OCI-LY7 (cell line): ENCODE measurements at regions not wholly inside any gene's neighbourhood (a gene's known extent, or its start where the extent isn't known, plus 50 kb on each side); places are given as distances from the start of the nearest gene placed in this dataset.

Source experiments
- BruUV-seq: library from RNA; stranded (reverse); fragments of 400-500 nt; replicated peaks from 2 replicates; lab custom pipeline; 2021; lab: Mats Ljungman, UMichigan
- CTCF ChIA-PET: fragments of 300-600 bp; sonication (Branson Sonifier 250); formaldehyde crosslinking; loops from one replicate; lab custom pipeline; 2022; ENCODE audit warnings: antibody characterized with exemption; ENCODE audit not compliant: unreplicated experiment; lab: Charles Lee
- POLR2A ChIA-PET: fragments of 300-600 bp; sonication (Branson Sonifier 250); formaldehyde crosslinking; loops from one replicate; lab custom pipeline; 2022; ENCODE audit warnings: antibody characterized with exemption; lab: Charles Lee
- DNase-seq: peaks from one replicate; pipeline ENCODE4 v3.0.0-alpha.2; 2015; ENCODE audit warnings: low spot score
- H2AFZ ChIP-seq: fragments of 200-600 bp; sonication (generic), shearing (Covaris generic); 2 replicates; pipeline ENCODE4 v1.6.1; 2014; ENCODE audit warnings: mild to moderate bottlenecking, antibody characterized with exemption, low read length, moderate library complexity
- H3K27ac ChIP-seq: fragments of 200-600 bp; sonication (generic); 2 replicates; pipeline ENCODE4 v1.5.1; 2014; ENCODE audit warnings: mixed run types, low read depth, mild to moderate bottlenecking, moderate library complexity, low read length, inconsistent platforms; ENCODE audit not compliant: poor library complexity, severe bottlenecking
- H3K36me3 ChIP-seq: fragments of 200-600 bp; sonication (generic); 2 replicates; pipeline ENCODE4 v1.6.1; 2014; ENCODE audit warnings: mild to moderate bottlenecking, antibody characterized with exemption, low read length, moderate library complexity, mixed read lengths; ENCODE audit not compliant: insufficient read depth
- H3K4me1 ChIP-seq: fragments of 200-600 bp; sonication (generic); 2 replicates; pipeline ENCODE4 v1.5.1; 2014; ENCODE audit warnings: mild to moderate bottlenecking, low read length; ENCODE audit not compliant: insufficient read depth, poor library complexity, severe bottlenecking
- H3K4me2 ChIP-seq: fragments of 200-600 bp; sonication (generic); 2 replicates; pipeline ENCODE4 v1.6.1; 2014; ENCODE audit warnings: mild to moderate bottlenecking, low read length
- H3K4me3 ChIP-seq: fragments of 200-600 bp; sonication (generic); 2 replicates; pipeline ENCODE4 v1.5.1; 2014; ENCODE audit warnings: mild to moderate bottlenecking, low read depth, low read length; ENCODE audit not compliant: poor library complexity, severe bottlenecking
- H3K79me2 ChIP-seq: fragments of 200-600 bp; sonication (generic); 2 replicates; pipeline ENCODE4 v1.6.1; 2016; ENCODE audit warnings: low read depth, mild to moderate bottlenecking, low read length, moderate library complexity, mixed read lengths; ENCODE audit not compliant: insufficient read depth
- H3K9me2 ChIP-seq: fragments of 200-600 bp; sonication (generic); 2 replicates; pipeline ENCODE4 v1.6.1; 2016; ENCODE audit warnings: mild to moderate bottlenecking, low read length, mixed read lengths; ENCODE audit not compliant: insufficient read depth
- H3K9me3 ChIP-seq: fragments of 200-600 bp; sonication (generic); 2 replicates; pipeline ENCODE4 v1.6.1; 2014; ENCODE audit warnings: mild to moderate bottlenecking, mixed run types, low read length, mixed read lengths
- H4K20me1 ChIP-seq: fragments of 200-600 bp; sonication (generic); 2 replicates; pipeline ENCODE4 v1.6.1; 2014; ENCODE audit warnings: mild to moderate bottlenecking, antibody characterized with exemption, low read length, moderate library complexity, mixed read lengths; ENCODE audit not compliant: insufficient read depth
- EZH2phosphoT487 ChIP-seq: fragments of 200-600 bp; sonication (generic); IDR thresholded peaks from 2 replicates; pipeline ENCODE4 v1.6.1; 2018; ENCODE audit warnings: low read depth, borderline replicate concordance, mild to moderate bottlenecking, mixed run types, antibody characterized with exemption, low read length, moderate library complexity, mixed read lengths
- intact Hi-C: fragments of 100-400 bp; cut with micrococcal nuclease; formaldehyde crosslinking; loops from one replicate; pipeline ENCODE4 v1.10.0; 2022; ENCODE audit not compliant: unreplicated experiment
- TF ChIP-seq, protein P1 (sequence below): fragments of 200-600 bp; sonication (generic); conservative IDR thresholded peaks from 2 replicates; pipeline ENCODE4 v1.5.1; 2014; ENCODE audit warnings: mild to moderate bottlenecking, antibody characterized with exemption, low read length, moderate library complexity, mixed read lengths

DNA sequence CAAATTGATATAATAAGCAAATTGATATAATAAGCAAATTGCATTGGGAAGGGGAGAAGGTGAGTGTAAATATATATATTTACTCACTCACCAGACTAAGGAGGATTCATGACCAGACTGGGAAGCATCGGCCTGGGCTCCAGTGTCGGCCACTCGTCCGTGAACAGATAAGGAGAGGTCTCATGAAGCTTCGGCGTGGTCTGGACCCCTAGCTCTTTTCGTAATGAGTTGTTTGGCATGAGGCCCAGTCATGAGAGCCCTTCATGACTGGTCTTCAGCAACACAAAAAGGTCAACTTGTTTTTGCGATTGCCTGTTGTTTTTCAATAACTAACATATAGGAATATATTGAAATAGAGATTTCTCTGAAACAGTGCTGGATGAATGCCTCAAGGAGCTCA is 222.9 kb upstream of the KCNK2 start:
- Histone ChIP-seq H2AFZ (no peak overlapping the region), H3K4me3 (no peak overlapping the region), H3K79me2 (no peaks in the 10 kb centered on the region), H4K20me1 (no peaks in the 10 kb centered on the region), H3K4me1 (no peaks in the 10 kb centered on the region), H3K9me2 (no peaks in the 10 kb centered on the region), H3K27ac (no peak overlapping the region), H3K9me3 (no peaks in the 10 kb centered on the region), H3K36me3 (no peaks in the 10 kb centered on the region), H3K4me2 (no peak overlapping the region)
- CTCF ChIA-PET: no interaction called here
- TF ChIP-seq, protein P1, sequence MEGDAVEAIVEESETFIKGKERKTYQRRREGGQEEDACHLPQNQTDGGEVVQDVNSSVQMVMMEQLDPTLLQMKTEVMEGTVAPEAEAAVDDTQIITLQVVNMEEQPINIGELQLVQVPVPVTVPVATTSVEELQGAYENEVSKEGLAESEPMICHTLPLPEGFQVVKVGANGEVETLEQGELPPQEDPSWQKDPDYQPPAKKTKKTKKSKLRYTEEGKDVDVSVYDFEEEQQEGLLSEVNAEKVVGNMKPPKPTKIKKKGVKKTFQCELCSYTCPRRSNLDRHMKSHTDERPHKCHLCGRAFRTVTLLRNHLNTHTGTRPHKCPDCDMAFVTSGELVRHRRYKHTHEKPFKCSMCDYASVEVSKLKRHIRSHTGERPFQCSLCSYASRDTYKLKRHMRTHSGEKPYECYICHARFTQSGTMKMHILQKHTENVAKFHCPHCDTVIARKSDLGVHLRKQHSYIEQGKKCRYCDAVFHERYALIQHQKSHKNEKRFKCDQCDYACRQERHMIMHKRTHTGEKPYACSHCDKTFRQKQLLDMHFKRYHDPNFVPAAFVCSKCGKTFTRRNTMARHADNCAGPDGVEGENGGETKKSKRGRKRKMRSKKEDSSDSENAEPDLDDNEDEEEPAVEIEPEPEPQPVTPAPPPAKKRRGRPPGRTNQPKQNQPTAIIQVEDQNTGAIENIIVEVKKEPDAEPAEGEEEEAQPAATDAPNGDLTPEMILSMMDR: no peak
- no peak for TF ChIP-seq EZH2phosphoT487
- intact Hi-C loops: no loop called here
- no TSS peak for BruUV-seq
- POLR2A ChIA-PET: no interaction called here
- no peak for DNase-seq

- no peaks in the 10 kb centered on the region for H3K36me3 ChIP-seq
- H2AFZ ChIP-seq: no peak overlapping the region
- H3K9me2 ChIP-seq: no peaks in the 10 kb centered on the region
- H3K79me2 ChIP-seq: no peaks in the 10 kb centered on the region
- TF ChIP-seq EZH2phosphoT487: no peak
- TF ChIP-seq, protein P1: no peak
- no TSS peak for BruUV-seq
- no peak for DNase-seq
- H3K4me2 ChIP-seq: no peak overlapping the region
- no peaks in the 10 kb centered on the region for H3K9me3 ChIP-seq
- intact Hi-C loops: no loop called here
- H3K27ac ChIP-seq: no peak overlapping the region
- POLR2A ChIA-PET: no interaction called here
- no peak overlapping the region for H3K4me3 ChIP-seq
- no peaks in the 10 kb centered on the region for H4K20me1 ChIP-seq
- CTCF ChIA-PET: no interaction called here
- no peaks in the 10 kb centered on the region for H3K4me1 ChIP-seq
Observed at GRCh38 chr1:214861615-214862014, 220.9 kb upstream of the KCNK2 start.

GRCh38 chr1:214862421-214862820 is 220.1 kb upstream of the KCNK2 start:
- ChIA-PET POLR2A (interaction anchor here (1.3 kb wide), 1 partner anchor 12 kb away, joined by 4 read pairs; no protein-coding TSS in a partner anchor), CTCF (no interaction called here)
- no peak overlapping the region for H3K27ac ChIP-seq
- no peak for TF ChIP-seq EZH2phosphoT487
- TF ChIP-seq, protein P1: no peak
- no peak overlapping the region for H3K4me3 ChIP-seq
- no peak for DNase-seq
- intact Hi-C loops: no loop called here
- BruUV-seq: no TSS peak
- H3K9me3 ChIP-seq: no peaks in the 10 kb centered on the region
- H3K79me2 ChIP-seq: no peaks in the 10 kb centered on the region
- no peaks in the 10 kb centered on the region for H3K4me1 ChIP-seq
- H3K36me3 ChIP-seq: no peaks in the 10 kb centered on the region
- no peaks in the 10 kb centered on the region for H4K20me1 ChIP-seq
- H2AFZ ChIP-seq: no peak overlapping the region
- H3K4me2 ChIP-seq: no peak overlapping the region
- H3K9me2 ChIP-seq: no peaks in the 10 kb centered on the region
